Panc1 (cell line): ENCODE measurements at regions not wholly inside any gene's neighbourhood (a gene's known extent, or its start where the extent isn't known, plus 50 kb on each side); places are given as distances from the start of the nearest gene placed in this dataset.

Experiments
- POLR2AphosphoS5 ChIP-seq: IDR thresholded peaks from 2 replicates; pipeline ENCODE4 v1.6.1; 2012; ENCODE audit warnings: mild to moderate bottlenecking, low read depth, low read length, moderate library complexity
- SIN3A ChIP-seq: IDR thresholded peaks from 2 replicates; pipeline ENCODE4 v1.6.1; 2012; ENCODE audit warnings: low read depth, mild to moderate bottlenecking, low read length, moderate library complexity, borderline replicate concordance; ENCODE audit not compliant: insufficient read depth
- TF ChIP-seq, protein P1 (sequence below): fragments of 450-650 bp; IDR thresholded peaks from 2 replicates; pipeline ENCODE4 v1.5.1; 2017; ENCODE audit warnings: mild to moderate bottlenecking

DNA sequence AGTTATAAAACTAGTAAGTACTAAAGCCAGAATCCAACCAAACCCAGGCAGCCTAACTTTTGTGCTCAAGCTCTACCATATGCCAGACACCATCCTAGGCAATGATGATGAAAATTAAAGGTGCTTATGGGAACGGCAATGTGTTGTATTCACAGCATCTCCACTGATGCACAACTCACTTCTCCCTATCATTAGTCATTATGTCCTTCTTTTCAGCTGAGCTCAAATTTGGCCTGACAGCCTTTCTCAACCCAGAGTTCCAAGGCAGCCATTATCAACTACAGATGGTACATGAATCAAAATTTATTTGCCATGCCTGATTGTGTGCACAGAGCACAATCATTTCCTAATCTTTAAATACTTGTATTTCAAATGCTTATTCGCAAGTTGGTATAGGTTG is 121.6 kb upstream of the TNPO1 start:
- TF ChIP-seq, protein P1, sequence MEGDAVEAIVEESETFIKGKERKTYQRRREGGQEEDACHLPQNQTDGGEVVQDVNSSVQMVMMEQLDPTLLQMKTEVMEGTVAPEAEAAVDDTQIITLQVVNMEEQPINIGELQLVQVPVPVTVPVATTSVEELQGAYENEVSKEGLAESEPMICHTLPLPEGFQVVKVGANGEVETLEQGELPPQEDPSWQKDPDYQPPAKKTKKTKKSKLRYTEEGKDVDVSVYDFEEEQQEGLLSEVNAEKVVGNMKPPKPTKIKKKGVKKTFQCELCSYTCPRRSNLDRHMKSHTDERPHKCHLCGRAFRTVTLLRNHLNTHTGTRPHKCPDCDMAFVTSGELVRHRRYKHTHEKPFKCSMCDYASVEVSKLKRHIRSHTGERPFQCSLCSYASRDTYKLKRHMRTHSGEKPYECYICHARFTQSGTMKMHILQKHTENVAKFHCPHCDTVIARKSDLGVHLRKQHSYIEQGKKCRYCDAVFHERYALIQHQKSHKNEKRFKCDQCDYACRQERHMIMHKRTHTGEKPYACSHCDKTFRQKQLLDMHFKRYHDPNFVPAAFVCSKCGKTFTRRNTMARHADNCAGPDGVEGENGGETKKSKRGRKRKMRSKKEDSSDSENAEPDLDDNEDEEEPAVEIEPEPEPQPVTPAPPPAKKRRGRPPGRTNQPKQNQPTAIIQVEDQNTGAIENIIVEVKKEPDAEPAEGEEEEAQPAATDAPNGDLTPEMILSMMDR, result no peak
- no peak for TF ChIP-seq SIN3A
- TF ChIP-seq POLR2AphosphoS5, result no peak
